GM12873 (cell line): ENCODE measurements at regions not wholly inside any gene's neighbourhood (a gene's known extent, or its start where the extent isn't known, plus 50 kb on each side); places are given as distances from the start of the nearest gene placed in this dataset.

Experiments
- CTCF ChIP-seq: IDR thresholded peaks from 2 replicates; pipeline ENCODE4 v1.5.1; 2012; ENCODE audit warnings: low read depth, mild to moderate bottlenecking, moderate library complexity, low read length, control low read depth; ENCODE audit not compliant: insufficient read depth; ENCODE audit errors: missing control alignments

DNA sequence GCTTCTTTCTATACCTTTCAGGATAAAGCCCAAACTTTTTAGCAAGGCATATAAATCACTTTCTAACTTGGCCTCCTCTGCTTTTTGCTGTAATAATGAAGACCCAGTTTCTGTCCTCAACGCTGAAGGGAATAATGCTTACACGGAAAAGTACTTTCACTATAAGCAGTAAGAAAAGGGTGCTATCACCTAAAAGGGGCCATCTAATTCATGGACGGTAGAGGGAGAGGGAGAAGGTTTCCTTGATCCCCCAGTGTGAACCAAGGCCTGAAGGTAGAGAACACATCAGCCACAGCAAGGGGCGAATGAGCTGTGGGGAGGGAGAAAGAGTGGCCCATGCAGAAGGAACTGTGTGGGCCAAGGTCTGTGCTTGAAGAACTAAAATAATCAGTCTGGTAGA lies 417.7 kb upstream of the CLINT1 start:
- TF ChIP-seq CTCF = no peak

DNA sequence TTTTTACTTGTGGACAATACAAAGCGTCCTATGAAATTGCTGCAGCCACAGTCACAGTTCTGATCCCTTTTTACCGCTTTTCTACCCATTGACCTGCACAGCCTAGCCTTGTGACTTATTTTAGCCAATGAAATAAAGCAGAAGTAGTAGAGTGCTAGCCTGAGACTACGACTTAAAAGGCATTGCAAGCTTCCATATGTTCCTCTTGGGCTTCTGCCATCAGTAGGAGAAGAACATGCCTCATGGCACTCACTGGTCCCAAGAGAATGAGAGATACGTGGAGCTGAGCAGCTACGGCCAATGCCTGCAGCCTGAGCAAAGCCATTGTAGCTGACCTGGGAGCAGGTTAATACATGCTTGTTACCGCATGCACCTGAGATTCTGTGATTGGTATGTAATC lies 416.6 kb upstream of the CLINT1 start:
- TF ChIP-seq CTCF = no peak

- TF ChIP-seq CTCF = no peak
These were observed 414.1 kb upstream of the CLINT1 start for GRCh38 chr5:158273035-158273434.

DNA sequence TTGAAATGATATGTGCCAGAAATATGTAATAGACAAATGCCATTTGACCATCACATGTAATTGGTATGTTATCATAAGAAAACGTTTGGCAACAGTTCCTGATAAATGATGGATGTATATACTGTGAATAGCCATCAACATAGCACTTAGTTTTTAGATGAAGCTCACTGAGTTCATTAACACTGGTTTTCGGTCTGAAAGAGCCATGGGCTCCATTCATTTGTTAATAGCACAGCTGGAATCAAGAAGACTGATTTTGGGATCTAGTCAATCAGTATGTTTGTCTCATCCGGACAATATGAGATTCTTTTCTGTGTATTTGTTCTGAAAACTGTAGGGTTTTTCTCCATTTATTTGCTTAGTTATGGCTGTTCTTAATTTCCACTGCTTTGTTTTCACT lies 413.5 kb upstream of the CLINT1 start:
- no peak for TF ChIP-seq CTCF

- TF ChIP-seq CTCF = no peak
These were observed 412.1 kb upstream of the CLINT1 start for GRCh38 chr5:158270996-158271554.

DNA sequence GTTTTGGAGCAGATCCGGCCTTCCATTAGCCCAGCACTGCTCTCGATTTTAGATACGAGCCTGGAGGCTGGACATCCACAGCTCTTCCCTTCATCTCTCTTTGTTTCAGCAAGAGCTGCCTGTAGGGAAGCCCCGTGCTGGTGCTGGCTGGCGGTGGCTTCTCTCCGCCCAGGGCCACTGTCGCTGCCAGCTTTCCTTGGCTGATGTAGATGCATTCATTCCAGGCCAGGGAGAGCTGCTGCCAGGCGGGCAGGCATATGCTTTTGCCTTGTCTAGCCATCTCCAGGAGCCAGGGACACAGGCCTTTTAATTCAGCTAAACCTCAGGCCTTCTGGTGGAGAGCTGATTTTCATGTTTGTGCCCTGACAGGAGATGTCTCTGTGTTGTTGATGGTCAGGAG lies 409.3 kb upstream of the CLINT1 start:
- no peak for TF ChIP-seq CTCF

DNA sequence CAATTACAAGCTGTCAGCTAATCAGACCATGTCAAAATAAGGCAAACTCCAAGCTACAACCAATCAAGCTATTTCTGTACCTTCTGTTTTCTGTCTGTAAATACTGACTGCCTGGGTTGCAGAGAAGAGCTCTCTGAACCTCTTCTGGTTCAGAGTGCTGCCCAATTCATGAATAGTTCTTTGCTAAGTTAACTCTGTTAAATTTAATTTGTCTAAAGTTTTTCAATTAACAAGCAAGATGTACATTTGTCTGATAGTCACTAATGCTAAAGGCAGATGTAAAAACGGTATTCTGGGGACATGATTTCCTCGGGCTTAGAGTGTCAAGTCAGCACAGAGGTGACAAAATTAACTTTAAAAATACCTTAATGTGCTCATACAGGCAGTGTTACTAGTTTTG lies 408.3 kb upstream of the CLINT1 start:
- TF ChIP-seq CTCF = no peak
